ENCODE measurements at regions not wholly inside any gene's neighbourhood (a gene's known extent, or its start where the extent isn't known, plus 50 kb on each side); places are given as distances from the start of the nearest gene placed in this dataset.

DNA sequence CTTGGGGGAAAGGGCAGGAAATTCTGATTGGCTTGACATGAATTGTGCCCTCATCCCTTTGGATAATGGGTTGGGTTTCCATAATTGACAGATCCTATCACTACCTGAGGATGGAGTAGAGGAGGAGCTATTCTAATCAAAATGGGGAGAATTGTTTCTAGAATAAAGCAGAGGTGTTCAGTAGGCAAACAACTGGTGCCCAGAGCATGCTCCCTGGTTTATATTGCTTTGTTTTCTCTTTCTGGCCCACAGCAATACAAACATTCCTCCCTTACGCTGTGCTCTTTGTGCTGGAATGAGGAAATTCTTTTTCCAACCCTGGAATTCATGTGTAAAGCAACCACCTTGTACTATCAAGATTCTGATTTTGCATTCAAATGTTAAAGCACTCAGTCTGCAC lies 147.4 kb downstream of the RASSF9 start:
- Histone ChIP-seq H3K27me3 (ENCODE audit: insufficient read depth, low read length) (no peaks in the 10 kb centered on the region), H3K4me1 (ENCODE audit: insufficient read depth, low read length) (no peaks in the 10 kb centered on the region), H3K4me3 (ENCODE audit: low read length in 2 of 2) (no peak overlapping the region), H3K27ac (ENCODE audit: low read depth, low read length) (no peak overlapping the region), H3K9me3 (ENCODE audit: control insufficient read depth in 1 of 2, low read length in 2 of 2) (no peaks in the 10 kb centered on the region), H3K36me3 (ENCODE audit: insufficient read depth, low read length) (no peaks in the 10 kb centered on the region)
- POLR2A ChIA-PET (ENCODE audit: partially characterized antibody), result no interaction called here
- Mint-ChIP-seq H3K4me3 (no peak overlapping the region), H3K9me3 (peaks cover 0 to 11% (median 4%) of the 10 kb centered on the region in 8 donors), H3K27me3 (no peaks in the 10 kb centered on the region), H3K27ac (no peak overlapping the region), H3K4me1 (no peaks in the 10 kb centered on the region), H3K36me3 (no peaks in the 10 kb centered on the region)
- no peak for DNase-seq
- intact Hi-C loops (cut with micrococcal nuclease), result no loop called here
- CTCF ChIA-PET (ENCODE audit: partially characterized antibody), result interaction anchor here (1.1 kb wide), 1 partner anchor 11 kb away, joined by 6 read pairs; no protein-coding TSS in a partner anchor

DNA sequence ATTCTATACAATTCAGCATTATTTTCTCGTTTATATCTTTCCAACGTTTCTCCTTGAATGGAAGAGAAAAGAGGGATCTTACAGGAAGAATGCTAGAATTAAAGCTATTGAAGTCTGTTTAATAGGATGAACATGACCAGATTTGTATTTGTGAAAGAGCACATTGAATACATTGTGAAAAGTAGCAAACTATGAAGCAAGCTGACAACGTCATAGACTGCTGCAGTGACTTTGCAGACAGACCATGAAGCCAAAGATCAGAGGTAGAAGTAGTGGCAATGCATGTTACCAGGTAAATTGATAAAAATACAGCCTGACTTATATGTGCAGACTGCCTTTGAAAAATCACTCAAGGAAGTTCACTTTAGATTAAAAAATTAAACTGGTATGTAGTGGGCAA lies 146.1 kb downstream of the RASSF9 start:
- no peaks in the 10 kb centered on the region for H3K36me3 Mint-ChIP-seq
- no peaks in the 10 kb centered on the region for H3K27me3 Mint-ChIP-seq
- Histone ChIP-seq H3K9me3 (ENCODE audit: control insufficient read depth in 1 of 2, low read length in 2 of 2) (no peaks in the 10 kb centered on the region), H3K4me1 (ENCODE audit: insufficient read depth, low read length) (no peaks in the 10 kb centered on the region), H3K4me3 (ENCODE audit: low read length in 2 of 2) (no peak overlapping the region), H3K27me3 (ENCODE audit: insufficient read depth, low read length) (no peaks in the 10 kb centered on the region), H3K36me3 (ENCODE audit: insufficient read depth, low read length) (no peaks in the 10 kb centered on the region), H3K27ac (ENCODE audit: low read depth, low read length) (no peak overlapping the region)
- DNase-seq, result no peak
- ChIA-PET POLR2A (ENCODE audit: partially characterized antibody) (no interaction called here), CTCF (ENCODE audit: partially characterized antibody) (no interaction called here)
- peaks cover 0 to 10% (median 4%) of the 10 kb centered on the region in 8 donors for H3K9me3 Mint-ChIP-seq
- no peaks in the 10 kb centered on the region for H3K4me1 Mint-ChIP-seq
- intact Hi-C loops (cut with micrococcal nuclease), result no loop called here
- no peak overlapping the region for H3K4me3 Mint-ChIP-seq
- H3K27ac Mint-ChIP-seq, result no peak overlapping the region

DNA sequence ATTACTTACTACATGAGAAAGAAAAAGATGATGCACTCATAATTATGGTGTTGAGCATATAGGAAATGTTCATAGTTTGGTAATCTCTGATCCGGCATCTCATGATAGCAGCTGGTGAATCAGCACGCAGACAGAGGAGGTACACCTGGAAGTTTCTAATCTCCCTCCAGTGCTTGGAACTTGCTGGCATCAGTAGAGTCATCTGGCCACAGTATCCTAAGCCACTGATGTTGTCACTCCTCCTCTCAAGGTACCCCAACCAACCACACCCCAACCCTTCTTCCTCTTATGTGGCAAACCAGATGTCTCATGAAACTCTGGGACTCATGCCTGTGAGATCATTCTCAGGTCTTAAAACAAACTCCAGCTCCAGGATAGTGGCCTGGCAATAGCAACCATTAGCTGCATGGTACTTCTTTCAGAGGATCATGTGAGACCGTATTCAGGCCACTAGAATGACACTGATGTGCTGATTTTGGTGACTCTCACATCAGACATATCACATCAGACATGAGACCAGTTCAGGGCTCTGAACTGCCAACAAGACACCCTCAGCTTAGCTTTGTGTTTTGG lies 143.0 kb downstream of the RASSF9 start:
- ChIA-PET POLR2A (ENCODE audit: partially characterized antibody) (no interaction called here), CTCF (ENCODE audit: partially characterized antibody) (no interaction called here)
- Histone ChIP-seq H3K27ac (ENCODE audit: low read depth, low read length) (no peak overlapping the region), H3K4me3 (ENCODE audit: low read length in 2 of 2) (no peak overlapping the region), H3K9me3 (ENCODE audit: control insufficient read depth in 1 of 2, low read length in 2 of 2) (no peaks in the 10 kb centered on the region), H3K36me3 (ENCODE audit: insufficient read depth, low read length) (no peaks in the 10 kb centered on the region), H3K27me3 (ENCODE audit: insufficient read depth, low read length) (no peaks in the 10 kb centered on the region), H3K4me1 (ENCODE audit: insufficient read depth, low read length) (no peaks in the 10 kb centered on the region)
- Mint-ChIP-seq H3K27me3 (no peaks in the 10 kb centered on the region), H3K4me1 (no peaks in the 10 kb centered on the region), H3K9me3 (peaks cover 0 to 8% (median 3%) of the 10 kb centered on the region in 8 donors), H3K27ac (no peak overlapping the region), H3K36me3 (no peaks in the 10 kb centered on the region), H3K4me3 (no peak overlapping the region)
- DNase-seq, result no peak
- intact Hi-C loops (cut with micrococcal nuclease), result no loop called here

DNA sequence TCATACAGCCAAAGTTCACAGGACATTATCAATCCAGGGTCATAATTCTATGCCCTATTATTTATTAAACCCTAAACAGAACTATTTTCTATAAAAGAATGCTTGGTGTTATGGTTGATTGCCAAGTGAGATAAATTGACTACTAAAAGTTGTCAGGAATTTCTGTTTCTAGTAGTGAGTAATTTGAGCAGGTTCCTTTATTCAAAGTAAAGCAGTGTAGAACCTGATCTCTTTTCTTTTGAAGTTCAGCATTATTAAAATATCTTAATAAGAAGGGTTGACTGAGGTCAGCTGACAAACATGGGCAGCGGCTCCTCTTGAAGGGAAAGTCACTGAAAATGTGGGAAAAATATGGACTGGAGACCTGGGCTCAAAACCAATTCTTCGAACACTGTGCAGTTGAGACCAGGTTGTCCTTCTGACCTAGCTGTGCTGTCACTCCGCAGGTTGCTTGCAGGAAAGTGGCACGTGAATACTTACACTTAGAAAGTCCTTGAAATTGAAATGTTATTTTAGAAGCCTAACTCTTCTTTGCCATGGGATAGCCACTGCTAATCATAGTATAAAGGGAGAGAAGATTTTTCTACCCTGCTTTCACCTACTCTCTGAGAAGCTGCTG lies 141.0 kb downstream of the RASSF9 start:
- Histone ChIP-seq H3K4me3 (ENCODE audit: low read length in 2 of 2) (no peak overlapping the region), H3K27me3 (ENCODE audit: insufficient read depth, low read length) (no peaks in the 10 kb centered on the region), H3K4me1 (ENCODE audit: insufficient read depth, low read length) (no peaks in the 10 kb centered on the region), H3K9me3 (ENCODE audit: control insufficient read depth in 1 of 2, low read length in 2 of 2) (no peaks in the 10 kb centered on the region), H3K36me3 (ENCODE audit: insufficient read depth, low read length) (no peaks in the 10 kb centered on the region), H3K27ac (ENCODE audit: low read depth, low read length) (no peak overlapping the region)
- ChIA-PET CTCF (ENCODE audit: partially characterized antibody) (no interaction called here), POLR2A (ENCODE audit: partially characterized antibody) (no interaction called here)
- no peak for DNase-seq
- no peaks in the 10 kb centered on the region for H3K36me3 Mint-ChIP-seq
- H3K4me1 Mint-ChIP-seq, result no peaks in the 10 kb centered on the region
- no peak overlapping the region for H3K27ac Mint-ChIP-seq
- H3K4me3 Mint-ChIP-seq, result no peak overlapping the region
- intact Hi-C loops (cut with micrococcal nuclease), result no loop called here
- H3K27me3 Mint-ChIP-seq, result no peaks in the 10 kb centered on the region
- peaks cover 0 to 8% (median 2%) of the 10 kb centered on the region in 8 donors for H3K9me3 Mint-ChIP-seq

DNA sequence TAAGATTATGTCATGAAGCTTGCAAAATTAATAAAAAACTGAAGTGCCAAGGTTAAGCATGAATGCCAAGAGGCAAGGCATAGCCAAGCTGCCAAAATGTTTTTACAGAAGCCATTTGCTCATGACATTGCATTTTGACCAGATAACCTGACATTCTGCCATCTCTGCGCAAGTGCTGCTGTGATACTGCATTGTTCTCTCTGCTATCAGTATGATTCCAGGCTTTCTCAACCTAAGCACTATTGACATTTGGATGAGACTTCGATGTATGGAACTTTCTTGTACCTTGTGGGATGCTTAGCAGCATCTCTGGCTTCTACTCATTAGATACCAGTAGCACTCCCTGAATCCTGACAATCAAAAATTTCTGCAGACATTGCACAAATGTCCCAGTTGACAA lies 139.2 kb downstream of the RASSF9 start:
- Mint-ChIP-seq H3K9me3 (peaks cover 0 to 10% (median 2%) of the 10 kb centered on the region in 8 donors), H3K27me3 (no peaks in the 10 kb centered on the region), H3K4me1 (no peaks in the 10 kb centered on the region), H3K36me3 (no peaks in the 10 kb centered on the region), H3K27ac (no peak overlapping the region), H3K4me3 (no peak overlapping the region)
- DNase-seq, result no peak
- CTCF ChIA-PET (ENCODE audit: partially characterized antibody), result no interaction called here
- Histone ChIP-seq H3K36me3 (ENCODE audit: insufficient read depth, low read length) (no peaks in the 10 kb centered on the region), H3K4me1 (ENCODE audit: insufficient read depth, low read length) (no peaks in the 10 kb centered on the region), H3K27me3 (ENCODE audit: insufficient read depth, low read length) (no peaks in the 10 kb centered on the region), H3K9me3 (ENCODE audit: control insufficient read depth in 1 of 2, low read length in 2 of 2) (no peaks in the 10 kb centered on the region), H3K4me3 (ENCODE audit: low read length in 2 of 2) (no peak overlapping the region), H3K27ac (ENCODE audit: low read depth, low read length) (no peak overlapping the region)
- intact Hi-C loops (cut with micrococcal nuclease), result no loop called here
- POLR2A ChIA-PET (ENCODE audit: partially characterized antibody), result no interaction called here

DNA sequence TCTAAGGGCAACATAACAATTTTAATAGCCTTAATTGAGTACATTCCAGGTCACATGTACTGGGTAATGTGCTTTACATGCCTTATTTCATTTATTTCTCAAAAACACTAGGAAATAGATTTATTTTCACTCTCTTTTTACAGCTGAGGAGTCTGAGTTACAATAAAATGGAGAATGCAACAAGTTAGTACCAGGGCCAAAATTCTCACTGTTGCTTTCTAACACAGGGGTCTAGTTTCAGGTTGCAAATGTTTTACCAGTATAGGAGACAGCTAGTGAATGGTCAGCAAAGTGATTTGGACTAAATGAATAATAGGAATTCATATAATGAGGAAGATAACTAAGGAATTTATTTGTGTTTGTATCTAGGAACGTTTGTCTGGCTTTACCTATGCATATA lies 137.3 kb downstream of the RASSF9 start:
- Histone ChIP-seq H3K27ac (ENCODE audit: low read depth, low read length) (no peak overlapping the region), H3K4me1 (ENCODE audit: insufficient read depth, low read length) (no peaks in the 10 kb centered on the region), H3K9me3 (ENCODE audit: control insufficient read depth in 1 of 2, low read length in 2 of 2) (no peaks in the 10 kb centered on the region), H3K4me3 (ENCODE audit: low read length in 2 of 2) (no peak overlapping the region), H3K36me3 (ENCODE audit: insufficient read depth, low read length) (no peaks in the 10 kb centered on the region), H3K27me3 (ENCODE audit: insufficient read depth, low read length) (no peaks in the 10 kb centered on the region)
- Mint-ChIP-seq H3K36me3 (no peaks in the 10 kb centered on the region), H3K27me3 (no peaks in the 10 kb centered on the region), H3K9me3 (peaks cover 0 to 10% (median under 1%) of the 10 kb centered on the region in 8 donors), H3K4me1 (no peaks in the 10 kb centered on the region), H3K27ac (no peak overlapping the region), H3K4me3 (no peak overlapping the region)
- intact Hi-C loops (cut with micrococcal nuclease), result no loop called here
- ChIA-PET CTCF (ENCODE audit: partially characterized antibody) (no interaction called here), POLR2A (ENCODE audit: partially characterized antibody) (no interaction called here)
- DNase-seq, result no peak

DNA sequence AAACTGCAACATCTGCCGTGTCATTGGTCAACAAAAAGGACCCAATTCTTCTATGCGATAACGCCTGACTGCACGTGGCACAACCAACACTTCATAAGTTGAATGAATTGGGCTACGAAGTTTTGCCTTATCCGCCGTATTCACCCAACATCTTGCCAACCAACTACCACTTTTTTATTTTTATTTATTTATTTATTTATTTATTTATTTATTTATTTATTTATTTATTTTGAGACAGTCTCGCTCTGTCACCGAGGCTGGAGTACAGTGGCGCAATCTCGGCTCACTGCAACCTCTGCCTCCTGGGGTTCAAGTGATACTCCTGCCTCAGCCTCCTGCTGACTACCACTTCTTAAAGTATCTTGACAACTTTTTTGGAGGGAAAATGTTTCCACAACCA lies 127.4 kb downstream of the RASSF9 start:
- ChIA-PET CTCF (ENCODE audit: partially characterized antibody) (no interaction called here), POLR2A (ENCODE audit: partially characterized antibody) (no interaction called here)
- H3K9me3 ChIP-seq (ENCODE audit: control insufficient read depth in 1 of 2, low read length in 2 of 2), result no peaks in the 10 kb centered on the region
- Mint-ChIP-seq H3K4me1 (no peaks in the 10 kb centered on the region), H3K27me3 (no peaks in the 10 kb centered on the region), H3K27ac (no peak overlapping the region), H3K4me3 (no peak overlapping the region), H3K9me3 (peaks cover 0 to 11% (median 4%) of the 10 kb centered on the region in 8 donors), H3K36me3 (no peaks in the 10 kb centered on the region)
- no peaks in the 10 kb centered on the region for H3K27me3 ChIP-seq (ENCODE audit: insufficient read depth, low read length)
- DNase-seq, result no peak
- H3K27ac ChIP-seq (ENCODE audit: low read depth, low read length), result no peak overlapping the region
- no peaks in the 10 kb centered on the region for H3K36me3 ChIP-seq (ENCODE audit: insufficient read depth, low read length)
- H3K4me3 ChIP-seq (ENCODE audit: low read length in 2 of 2), result no peak overlapping the region
- intact Hi-C loops (cut with micrococcal nuclease), result no loop called here
- H3K4me1 ChIP-seq (ENCODE audit: insufficient read depth, low read length), result no peaks in the 10 kb centered on the region
